PC-3 (cell line): ENCODE measurements at regions not wholly inside any gene's neighbourhood (a gene's known extent, or its start where the extent isn't known, plus 50 kb on each side); places are given as distances from the start of the nearest gene placed in this dataset.

Source experiments
- ATAC-seq: fragments of 200-7000 bp; cut with Tn5 transposase; 2 replicates; pipeline ENCODE4 v1.9.1; 2020; ENCODE audit warnings: mild to moderate bottlenecking, moderate library complexity
- BruUV-seq: library from RNA; stranded (reverse); fragments of 400-500 nt; replicated peaks from 2 replicates; lab custom pipeline; 2021; lab: Mats Ljungman, UMichigan
- CTCF ChIA-PET: fragments of 300-600 bp; sonication (Branson Sonifier 250); formaldehyde crosslinking; loops from one replicate; lab custom pipeline; 2022; ENCODE audit warnings: antibody characterized with exemption; lab: Charles Lee
- POLR2A ChIA-PET: fragments of 300-600 bp; sonication (Branson Sonifier 250); formaldehyde crosslinking; loops from one replicate; lab custom pipeline; 2022; ENCODE audit warnings: antibody characterized with exemption; ENCODE audit not compliant: unreplicated experiment; lab: Charles Lee
- DNase-seq: peaks from one replicate; pipeline ENCODE4 v3.0.0-alpha.2; 2015
- H2AFZ ChIP-seq: fragments of 300-600 bp; sonication (generic); 2 replicates; pipeline ENCODE4 v1.6.0; 2016; ENCODE audit warnings: antibody characterized with exemption, low read length
- H3F3A ChIP-seq: fragments of 300-600 bp; sonication (generic); one replicate; pipeline ENCODE4 v1.6.0; 2017; ENCODE audit warnings: antibody characterized with exemption, low read length, control low read depth, mild to moderate bottlenecking; ENCODE audit not compliant: unreplicated experiment
- H3K27ac ChIP-seq: fragments of 300-600 bp; sonication (generic); 2 replicates; pipeline ENCODE4 v1.5.1; 2016; ENCODE audit warnings: mild to moderate bottlenecking, low read length
- H3K27me3 ChIP-seq: fragments of 300-600 bp; sonication (generic); 2 replicates; pipeline ENCODE4 v1.6.1; 2016; ENCODE audit warnings: low read length, mixed read lengths
- H3K36me3 ChIP-seq: fragments of 300-600 bp; sonication (generic); 2 replicates; pipeline ENCODE4 v1.6.1; 2016; ENCODE audit warnings: low read depth, mixed run types, low read length, mixed read lengths
- H3K4me1 ChIP-seq: fragments of 300-600 bp; sonication (generic); 2 replicates; pipeline ENCODE4 v1.5.1; 2016; ENCODE audit warnings: low read length; ENCODE audit not compliant: insufficient read depth
- H3K4me2 ChIP-seq: fragments of 300-600 bp; sonication (generic); 2 replicates; pipeline ENCODE4 v1.6.0; 2016; ENCODE audit warnings: low read length
- H3K4me3 ChIP-seq: fragments of 300-600 bp; sonication (generic); 2 replicates; pipeline ENCODE4 v1.5.1; 2016; ENCODE audit warnings: mild to moderate bottlenecking, low read length, mixed read lengths
- H3K79me2 ChIP-seq: fragments of 300-600 bp; sonication (generic); 2 replicates; pipeline ENCODE4 v1.6.1; 2017; ENCODE audit warnings: low read length, mixed read lengths
- H3K9ac ChIP-seq: fragments of 300-600 bp; sonication (generic); 2 replicates; pipeline ENCODE4 v1.6.0; 2016; ENCODE audit warnings: mild to moderate bottlenecking, low read length
- H3K9me2 ChIP-seq: fragments of 300-600 bp; sonication (generic); replicated peaks from 2 replicates; pipeline ENCODE4 v1.6.1; 2016; ENCODE audit warnings: mixed run types, low read length, mixed read lengths
- H3K9me3 ChIP-seq: fragments of 300-600 bp; sonication (generic); 2 replicates; pipeline ENCODE4 v1.6.1; 2016; ENCODE audit warnings: low read length, mixed read lengths
- H4K20me1 ChIP-seq: fragments of 300-600 bp; sonication (generic); 2 replicates; pipeline ENCODE4 v1.6.1; 2016; ENCODE audit warnings: low read length, mixed read lengths
- CTCF ChIP-seq: fragments of 300-600 bp; sonication (generic); conservative IDR thresholded peaks from 2 replicates; pipeline ENCODE4 v1.5.1; 2017; ENCODE audit warnings: antibody characterized with exemption, low read depth, mild to moderate bottlenecking, low read length
- EZH2 ChIP-seq: fragments of 300-600 bp; sonication (generic); IDR thresholded peaks from one replicate; pipeline ENCODE4 v1.6.1; 2017; ENCODE audit warnings: antibody characterized with exemption, mild to moderate bottlenecking, low read length; ENCODE audit not compliant: unreplicated experiment
- EZH2phosphoT487 ChIP-seq: fragments of 300-600 bp; sonication (generic); IDR thresholded peaks from 2 replicates; pipeline ENCODE4 v1.6.1; 2018; ENCODE audit warnings: mild to moderate bottlenecking, antibody characterized with exemption, low read length, borderline replicate concordance
- intact Hi-C: fragments of 100-400 bp; cut with micrococcal nuclease; formaldehyde crosslinking; loops from 2 replicates; pipeline ENCODE4 v1.9.0; 2023

- Histone ChIP-seq H3F3A (no peaks in the 10 kb centered on the region), H3K36me3 (no peaks in the 10 kb centered on the region), H3K9ac (no peak overlapping the region), H3K9me2 (no peaks in the 10 kb centered on the region), H3K4me1 (no peaks in the 10 kb centered on the region), H3K27ac (no peak overlapping the region), H3K4me3 (no peak overlapping the region), H3K9me3 (no peaks in the 10 kb centered on the region), H3K27me3 (no peaks in the 10 kb centered on the region), H2AFZ (no peak overlapping the region), H3K4me2 (no peak overlapping the region), H4K20me1 (no peaks in the 10 kb centered on the region), H3K79me2 (no peaks in the 10 kb centered on the region)
- intact Hi-C loops, result no loop called here
- POLR2A ChIA-PET, result interaction anchor here (0.5 kb wide), 1 partner anchor 887 kb away, joined by 5 read pairs; no protein-coding TSS in a partner anchor
- DNase-seq (peak; percentile 79), ATAC-seq (peak; percentile 84)
- BruUV-seq, result no TSS peak
- CTCF ChIA-PET, result no interaction called here
- TF ChIP-seq CTCF (no peak), EZH2 (no peak), EZH2phosphoT487 (no peak)
Observed at GRCh38 chr2:42881732-42882131, 89.3 kb upstream of the HAAO start.

DNA sequence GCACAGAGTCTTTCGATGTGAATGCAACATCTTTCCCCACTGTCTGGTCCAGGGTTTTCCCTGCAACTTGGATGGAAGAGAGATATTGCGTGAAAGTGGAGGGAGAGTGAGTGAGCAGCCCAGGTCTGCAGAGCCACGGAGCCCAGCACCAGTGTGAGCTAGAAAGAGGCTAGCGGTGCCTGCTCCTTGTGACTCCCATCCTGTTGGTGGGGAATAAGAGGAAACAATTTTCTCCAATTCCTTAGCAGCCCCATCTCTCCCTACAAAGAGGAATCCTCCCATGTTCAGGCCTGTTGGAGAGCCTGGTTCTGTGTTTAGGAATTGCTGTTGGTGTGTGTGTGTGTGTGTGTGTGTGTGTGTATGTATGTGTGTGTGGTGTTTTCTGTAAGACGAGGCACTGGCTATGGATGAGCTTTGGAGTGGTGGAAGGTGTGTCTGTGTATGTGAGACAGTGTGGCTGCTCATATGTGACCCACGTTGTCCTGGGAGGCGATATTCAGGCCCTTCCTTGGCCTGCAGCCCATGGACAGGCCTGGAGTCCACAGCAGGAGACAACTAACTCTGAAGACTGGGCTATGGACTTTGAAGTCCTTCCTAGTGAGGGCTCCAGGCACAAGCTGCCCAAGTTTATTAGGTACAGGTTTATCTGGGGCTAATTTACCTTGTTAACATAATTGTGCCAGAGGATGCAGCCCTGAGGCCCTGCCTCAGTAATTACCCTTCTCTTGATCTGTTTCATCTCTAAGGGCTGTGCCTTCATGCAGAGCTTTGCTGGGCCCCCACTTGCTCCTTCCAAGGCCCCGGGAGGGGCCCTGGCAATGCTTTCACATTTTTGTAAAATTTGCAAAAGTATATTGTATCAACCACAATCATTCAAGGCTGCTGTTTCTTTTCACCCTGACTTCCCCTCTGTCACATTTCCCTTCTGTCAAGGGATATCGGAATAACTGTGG, 88.6 kb upstream of the HAAO start:
- Histone ChIP-seq H3K9me3 (no peaks in the 10 kb centered on the region), H3F3A (no peaks in the 10 kb centered on the region), H3K4me3 (no peak overlapping the region), H3K27me3 (no peaks in the 10 kb centered on the region), H3K9ac (no peak overlapping the region), H3K9me2 (no peaks in the 10 kb centered on the region), H3K4me2 (no peak overlapping the region), H4K20me1 (no peaks in the 10 kb centered on the region), H3K27ac (no peak overlapping the region), H3K4me1 (no peaks in the 10 kb centered on the region), H3K36me3 (no peaks in the 10 kb centered on the region), H2AFZ (no peak overlapping the region), H3K79me2 (no peaks in the 10 kb centered on the region)
- ChIA-PET POLR2A (interaction anchor here (0.5 kb wide), 1 partner anchor 887 kb away, joined by 5 read pairs; no protein-coding TSS in a partner anchor), CTCF (no interaction called here)
- DNase-seq (no peak), ATAC-seq (no peak)
- intact Hi-C loops, result no loop called here
- TF ChIP-seq EZH2phosphoT487 (no peak), EZH2 (no peak), CTCF (no peak)
- BruUV-seq, result no TSS peak
